ENCODE measurements at regions not wholly inside any gene's neighbourhood (a gene's known extent, or its start where the extent isn't known, plus 50 kb on each side); places are given as distances from the start of the nearest gene placed in this dataset.

DNA sequence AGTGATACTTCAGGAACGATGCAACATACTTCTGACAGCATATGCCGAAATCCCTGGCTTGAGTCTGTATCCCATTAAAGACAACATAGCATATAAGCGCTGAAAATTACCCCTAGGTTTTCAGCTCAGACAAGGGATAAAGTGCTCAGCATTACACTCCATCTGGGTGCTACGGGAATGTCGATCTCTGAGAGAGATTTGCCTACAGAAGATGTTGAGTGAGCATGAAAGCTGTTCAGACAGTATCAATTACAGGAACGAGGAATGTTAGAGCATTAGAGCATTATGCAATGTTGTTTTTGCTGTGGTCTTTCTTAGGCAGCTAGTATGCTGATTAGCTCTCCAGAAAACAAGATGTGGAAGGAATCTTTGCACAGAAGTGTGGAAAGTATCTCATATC, 484.5 kb downstream of the LIG4 start:
- 71% methylated on average over 6 of the region's 6 CpGs for WGBS (ENCODE audit: insufficient coverage, low coverage, low lambda C conversion rate, missing lambda C conversion rate)
- Histone ChIP-seq H3K4me1 (no peaks in the 10 kb centered on the region), H3K4me3 (no peak overlapping the region), H3K27ac (no peak overlapping the region), H3K27me3 (no peaks in the 10 kb centered on the region), H3K36me3 (no peaks in the 10 kb centered on the region), H3K9me3 (no peaks in the 10 kb centered on the region)
- intact Hi-C loops (cut with DNase I) = no loop called here
- TF ChIP-seq, protein P1, sequence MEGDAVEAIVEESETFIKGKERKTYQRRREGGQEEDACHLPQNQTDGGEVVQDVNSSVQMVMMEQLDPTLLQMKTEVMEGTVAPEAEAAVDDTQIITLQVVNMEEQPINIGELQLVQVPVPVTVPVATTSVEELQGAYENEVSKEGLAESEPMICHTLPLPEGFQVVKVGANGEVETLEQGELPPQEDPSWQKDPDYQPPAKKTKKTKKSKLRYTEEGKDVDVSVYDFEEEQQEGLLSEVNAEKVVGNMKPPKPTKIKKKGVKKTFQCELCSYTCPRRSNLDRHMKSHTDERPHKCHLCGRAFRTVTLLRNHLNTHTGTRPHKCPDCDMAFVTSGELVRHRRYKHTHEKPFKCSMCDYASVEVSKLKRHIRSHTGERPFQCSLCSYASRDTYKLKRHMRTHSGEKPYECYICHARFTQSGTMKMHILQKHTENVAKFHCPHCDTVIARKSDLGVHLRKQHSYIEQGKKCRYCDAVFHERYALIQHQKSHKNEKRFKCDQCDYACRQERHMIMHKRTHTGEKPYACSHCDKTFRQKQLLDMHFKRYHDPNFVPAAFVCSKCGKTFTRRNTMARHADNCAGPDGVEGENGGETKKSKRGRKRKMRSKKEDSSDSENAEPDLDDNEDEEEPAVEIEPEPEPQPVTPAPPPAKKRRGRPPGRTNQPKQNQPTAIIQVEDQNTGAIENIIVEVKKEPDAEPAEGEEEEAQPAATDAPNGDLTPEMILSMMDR (IDR thresholded peaks at IDR 0.05) = no peak
- TF ChIP-seq POLR2A (IDR thresholded peaks at IDR 0.05) = no peak
- ATAC-seq = no peak
- no peak for DNase-seq

DNA sequence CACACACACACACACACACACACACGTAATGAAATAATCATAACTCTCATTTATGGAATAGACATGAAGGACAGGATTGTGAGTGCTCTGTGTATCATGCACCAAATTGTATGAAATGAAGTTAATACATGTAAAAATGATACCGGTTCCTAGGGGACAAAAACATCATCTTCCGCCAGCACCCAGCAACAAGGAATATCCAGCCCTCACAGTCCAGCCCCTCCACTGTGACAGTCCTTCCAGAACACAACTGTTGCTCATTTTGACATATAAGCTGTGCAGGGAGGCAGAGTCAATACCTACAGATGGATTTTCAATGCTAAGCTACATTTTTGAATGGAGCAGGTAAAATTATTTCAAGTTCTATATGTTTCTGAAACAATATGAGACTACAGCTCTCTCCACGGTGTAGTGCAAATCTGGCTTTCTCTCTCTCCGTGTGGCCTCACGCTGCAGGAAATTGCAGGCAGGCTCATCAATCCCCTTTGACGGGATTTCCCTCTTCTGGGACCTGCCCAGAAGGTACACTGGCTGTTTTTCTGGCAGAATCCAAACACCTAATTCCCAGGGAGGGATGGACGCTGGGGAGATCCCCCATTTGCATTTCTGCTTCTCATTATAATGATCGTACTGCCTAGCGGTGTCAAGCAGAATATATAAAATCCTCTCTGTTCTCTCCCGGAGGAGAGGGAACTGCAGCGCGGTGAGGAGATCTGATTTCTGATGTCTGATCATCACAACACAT, 494.0 kb downstream of the LIG4 start:
- intact Hi-C loops (cut with DNase I) = no loop called here
- H3K4me1 ChIP-seq = no peaks in the 10 kb centered on the region
- no peak for DNase-seq
- no peaks in the 10 kb centered on the region for H3K36me3 ChIP-seq
- no peak for ATAC-seq
- no peak overlapping the region for H3K27ac ChIP-seq
- no peaks in the 10 kb centered on the region for H3K27me3 ChIP-seq
- TF ChIP-seq POLR2A (IDR thresholded peaks at IDR 0.05) = no peak
- TF ChIP-seq, protein P1 (IDR thresholded peaks at IDR 0.05) = no peak
- WGBS (ENCODE audit: insufficient coverage, low coverage, low lambda C conversion rate, missing lambda C conversion rate) = 33% methylated on average over 13 of the region's 13 CpGs
- H3K4me3 ChIP-seq = no peak overlapping the region
- no peaks in the 10 kb centered on the region for H3K9me3 ChIP-seq

DNA sequence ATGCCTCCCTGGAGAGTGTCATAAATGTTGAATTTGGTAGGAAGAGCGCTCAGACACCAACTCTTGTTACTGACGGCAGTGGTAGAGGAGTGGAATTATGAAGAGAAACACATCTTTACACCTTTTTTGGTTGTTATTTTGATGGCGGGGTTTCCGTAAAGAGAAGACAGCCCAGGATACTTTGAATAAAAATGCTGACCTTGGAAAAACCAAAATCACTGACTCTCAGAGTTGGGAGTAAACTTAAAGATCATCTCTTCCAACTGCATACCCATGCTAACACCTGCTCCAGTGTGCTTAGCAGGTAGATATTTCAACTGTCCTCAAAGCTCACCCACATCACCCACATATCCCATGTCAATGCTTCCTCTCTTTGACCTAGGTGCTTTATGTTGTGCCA, 498.6 kb downstream of the LIG4 start:
- DNase-seq = no peak
- Histone ChIP-seq H3K27ac (no peak overlapping the region), H3K4me1 (no peaks in the 10 kb centered on the region), H3K27me3 (no peaks in the 10 kb centered on the region), H3K9me3 (no peaks in the 10 kb centered on the region), H3K36me3 (no peaks in the 10 kb centered on the region), H3K4me3 (no peak overlapping the region)
- intact Hi-C loops (cut with DNase I) = no loop called here
- no peak for ATAC-seq
- 69% methylated on average over 4 of the region's 4 CpGs for WGBS (ENCODE audit: insufficient coverage, low coverage, low lambda C conversion rate, missing lambda C conversion rate)
- TF ChIP-seq, protein P1 (IDR thresholded peaks at IDR 0.05) = no peak
- no peak for TF ChIP-seq POLR2A (IDR thresholded peaks at IDR 0.05)

DNA sequence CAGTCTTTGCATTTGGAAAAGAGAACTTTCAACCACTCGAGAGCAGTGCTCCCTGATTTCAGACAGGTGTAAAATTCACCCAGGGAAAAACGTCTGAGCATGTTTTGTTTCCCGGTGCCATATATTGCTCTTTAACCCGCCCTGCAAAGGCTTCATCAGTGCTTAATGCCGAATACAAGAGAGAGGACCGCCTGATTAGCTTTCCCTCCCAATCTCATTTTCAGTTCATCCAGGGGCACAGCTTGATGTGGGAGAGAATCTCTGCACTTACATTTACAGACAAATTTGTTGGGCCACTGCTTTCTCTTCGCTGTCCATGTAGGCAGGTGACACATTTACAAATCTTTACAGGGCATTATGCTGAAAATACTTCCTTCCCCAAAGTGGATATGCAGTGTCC, 499.1 kb downstream of the LIG4 start:
- DNase-seq (no peak), ATAC-seq (no peak)
- H3K9me3 ChIP-seq = no peaks in the 10 kb centered on the region
- no peak for TF ChIP-seq POLR2A (IDR thresholded peaks at IDR 0.05)
- TF ChIP-seq, protein P1 (IDR thresholded peaks at IDR 0.05) = no peak
- H3K4me3 ChIP-seq = no peak overlapping the region
- no peaks in the 10 kb centered on the region for H3K36me3 ChIP-seq
- no peaks in the 10 kb centered on the region for H3K27me3 ChIP-seq
- intact Hi-C loops (cut with DNase I) = no loop called here
- no peak overlapping the region for H3K27ac ChIP-seq
- no peaks in the 10 kb centered on the region for H3K4me1 ChIP-seq
- WGBS (ENCODE audit: insufficient coverage, low coverage, low lambda C conversion rate, missing lambda C conversion rate) = 30% methylated on average over 7 of the region's 7 CpGs
